Neural cell (in vitro differentiated cells): ENCODE measurements at regions not wholly inside any gene's neighbourhood (a gene's known extent, or its start where the extent isn't known, plus 50 kb on each side); places are given as distances from the start of the nearest gene placed in this dataset.

ENCODE experiments used
- EP300 ChIP-seq: fragments of 450-650 bp; conservative IDR thresholded peaks from 2 replicates; pipeline ENCODE4 v1.6.1; 2014; ENCODE audit warnings: antibody characterized with exemption, mild to moderate bottlenecking, moderate library complexity; ENCODE audit not compliant: poor library complexity, severe bottlenecking
- EZH2 ChIP-seq: fragments of 200-600, 300-800 bp; shearing (Covaris generic), sonication (generic); IDR thresholded peaks from 2 replicates; pipeline ENCODE4 v1.6.1; 2014; ENCODE audit warnings: antibody characterized with exemption, low read length, borderline replicate concordance, mild to moderate bottlenecking; ENCODE audit not compliant: insufficient read depth, poor library complexity, severe bottlenecking
- RAD21 ChIP-seq: fragments of 450-650 bp; conservative IDR thresholded peaks from 2 replicates; pipeline ENCODE4 v1.6.1; 2014; ENCODE audit warnings: antibody characterized with exemption, mild to moderate bottlenecking, moderate library complexity
- TAF1 ChIP-seq: IDR thresholded peaks from 2 replicates; pipeline ENCODE4 v1.6.1; 2012; ENCODE audit warnings: low read depth
- TF ChIP-seq, protein P1 (sequence below): IDR thresholded peaks from 2 replicates; pipeline ENCODE4 v1.6.1; 2012; ENCODE audit warnings: borderline replicate concordance
- TF ChIP-seq, protein P2 (sequence below): fragments of 450-650 bp; IDR thresholded peaks from 2 replicates; pipeline ENCODE4 v1.5.1; 2014; ENCODE audit warnings: antibody characterized with exemption, mild to moderate bottlenecking, moderate library complexity; ENCODE audit not compliant: poor library complexity, severe bottlenecking

DNA sequence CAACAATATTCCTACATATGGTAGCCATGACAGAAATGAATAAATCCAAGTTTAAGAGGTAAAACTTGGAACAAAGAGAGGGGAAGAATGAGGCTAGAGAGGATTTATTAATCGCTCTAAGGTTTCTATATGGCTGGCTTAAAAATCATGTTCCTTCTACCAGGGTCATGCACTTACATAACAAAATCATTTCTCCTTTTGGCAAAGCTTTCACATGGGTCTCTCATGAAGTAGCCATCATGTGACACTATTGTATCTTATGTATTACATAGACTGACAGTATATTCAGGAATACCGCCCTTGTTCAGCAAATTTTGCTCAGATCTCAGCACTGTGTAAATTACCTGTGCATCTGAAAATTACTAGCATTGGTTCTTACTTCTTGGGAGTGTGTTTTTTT is 1554.5 kb upstream of the SLC39A10 start:
- TF ChIP-seq TAF1: no peak
- TF ChIP-seq, protein P1, sequence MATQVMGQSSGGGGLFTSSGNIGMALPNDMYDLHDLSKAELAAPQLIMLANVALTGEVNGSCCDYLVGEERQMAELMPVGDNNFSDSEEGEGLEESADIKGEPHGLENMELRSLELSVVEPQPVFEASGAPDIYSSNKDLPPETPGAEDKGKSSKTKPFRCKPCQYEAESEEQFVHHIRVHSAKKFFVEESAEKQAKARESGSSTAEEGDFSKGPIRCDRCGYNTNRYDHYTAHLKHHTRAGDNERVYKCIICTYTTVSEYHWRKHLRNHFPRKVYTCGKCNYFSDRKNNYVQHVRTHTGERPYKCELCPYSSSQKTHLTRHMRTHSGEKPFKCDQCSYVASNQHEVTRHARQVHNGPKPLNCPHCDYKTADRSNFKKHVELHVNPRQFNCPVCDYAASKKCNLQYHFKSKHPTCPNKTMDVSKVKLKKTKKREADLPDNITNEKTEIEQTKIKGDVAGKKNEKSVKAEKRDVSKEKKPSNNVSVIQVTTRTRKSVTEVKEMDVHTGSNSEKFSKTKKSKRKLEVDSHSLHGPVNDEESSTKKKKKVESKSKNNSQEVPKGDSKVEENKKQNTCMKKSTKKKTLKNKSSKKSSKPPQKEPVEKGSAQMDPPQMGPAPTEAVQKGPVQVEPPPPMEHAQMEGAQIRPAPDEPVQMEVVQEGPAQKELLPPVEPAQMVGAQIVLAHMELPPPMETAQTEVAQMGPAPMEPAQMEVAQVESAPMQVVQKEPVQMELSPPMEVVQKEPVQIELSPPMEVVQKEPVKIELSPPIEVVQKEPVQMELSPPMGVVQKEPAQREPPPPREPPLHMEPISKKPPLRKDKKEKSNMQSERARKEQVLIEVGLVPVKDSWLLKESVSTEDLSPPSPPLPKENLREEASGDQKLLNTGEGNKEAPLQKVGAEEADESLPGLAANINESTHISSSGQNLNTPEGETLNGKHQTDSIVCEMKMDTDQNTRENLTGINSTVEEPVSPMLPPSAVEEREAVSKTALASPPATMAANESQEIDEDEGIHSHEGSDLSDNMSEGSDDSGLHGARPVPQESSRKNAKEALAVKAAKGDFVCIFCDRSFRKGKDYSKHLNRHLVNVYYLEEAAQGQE: no peak
- TF ChIP-seq, protein P2, sequence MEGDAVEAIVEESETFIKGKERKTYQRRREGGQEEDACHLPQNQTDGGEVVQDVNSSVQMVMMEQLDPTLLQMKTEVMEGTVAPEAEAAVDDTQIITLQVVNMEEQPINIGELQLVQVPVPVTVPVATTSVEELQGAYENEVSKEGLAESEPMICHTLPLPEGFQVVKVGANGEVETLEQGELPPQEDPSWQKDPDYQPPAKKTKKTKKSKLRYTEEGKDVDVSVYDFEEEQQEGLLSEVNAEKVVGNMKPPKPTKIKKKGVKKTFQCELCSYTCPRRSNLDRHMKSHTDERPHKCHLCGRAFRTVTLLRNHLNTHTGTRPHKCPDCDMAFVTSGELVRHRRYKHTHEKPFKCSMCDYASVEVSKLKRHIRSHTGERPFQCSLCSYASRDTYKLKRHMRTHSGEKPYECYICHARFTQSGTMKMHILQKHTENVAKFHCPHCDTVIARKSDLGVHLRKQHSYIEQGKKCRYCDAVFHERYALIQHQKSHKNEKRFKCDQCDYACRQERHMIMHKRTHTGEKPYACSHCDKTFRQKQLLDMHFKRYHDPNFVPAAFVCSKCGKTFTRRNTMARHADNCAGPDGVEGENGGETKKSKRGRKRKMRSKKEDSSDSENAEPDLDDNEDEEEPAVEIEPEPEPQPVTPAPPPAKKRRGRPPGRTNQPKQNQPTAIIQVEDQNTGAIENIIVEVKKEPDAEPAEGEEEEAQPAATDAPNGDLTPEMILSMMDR: no peak
- TF ChIP-seq EZH2: no peak
- TF ChIP-seq EP300: no peak
- no peak for TF ChIP-seq RAD21
